NB4 (cell line): ENCODE measurements at regions not wholly inside any gene's neighbourhood (a gene's known extent, or its start where the extent isn't known, plus 50 kb on each side); places are given as distances from the start of the nearest gene placed in this dataset.

Experiments used
- CTCF ChIP-seq: IDR thresholded peaks from one replicate; pipeline ENCODE4 v1.5.1; 2012; ENCODE audit warnings: low read depth, low read length
- POLR2A ChIP-seq: IDR thresholded peaks from 2 replicates; pipeline ENCODE4 v1.6.1; 2011; ENCODE audit warnings: mild to moderate bottlenecking; ENCODE audit not compliant: insufficient read length; ENCODE audit errors: extremely low read depth

DNA sequence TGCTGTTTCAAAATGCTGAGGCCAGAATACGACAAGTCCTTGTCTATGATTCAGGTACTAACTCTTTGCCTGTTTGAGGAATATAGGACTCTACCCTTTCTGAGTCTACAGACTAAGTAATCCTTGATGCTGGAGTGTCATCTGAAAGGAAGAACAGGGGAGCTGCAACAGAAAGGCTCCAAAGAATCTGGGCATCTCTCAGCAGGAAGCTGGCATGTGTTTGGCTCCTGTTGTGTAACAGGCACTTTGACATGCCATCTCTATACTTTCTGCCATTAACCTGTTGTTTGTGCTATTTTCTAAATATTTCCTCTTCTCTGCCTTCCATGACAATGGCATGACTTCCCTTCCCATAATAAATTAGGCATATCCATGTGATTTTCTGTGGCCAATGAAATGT is 409.5 kb downstream of the ADRA2A start:
- TF ChIP-seq CTCF: no peak
- no peak for TF ChIP-seq POLR2A
